Left hindlimb (tissue), 1 donor: ENCODE measurements at regions not wholly inside any gene's neighbourhood (a gene's known extent, or its start where the extent isn't known, plus 50 kb on each side); places are given as distances from the start of the nearest gene placed in this dataset.
"Not testable (repeated sequence)": the region's sequence is repeated elsewhere in the genome, so short reads cannot be mapped to it uniquely, and the experiment has no call there.

Experiments used
- DNase-seq: peaks from one replicate; pipeline ENCODE4 v3.0.0-alpha.2; 2018

DNA sequence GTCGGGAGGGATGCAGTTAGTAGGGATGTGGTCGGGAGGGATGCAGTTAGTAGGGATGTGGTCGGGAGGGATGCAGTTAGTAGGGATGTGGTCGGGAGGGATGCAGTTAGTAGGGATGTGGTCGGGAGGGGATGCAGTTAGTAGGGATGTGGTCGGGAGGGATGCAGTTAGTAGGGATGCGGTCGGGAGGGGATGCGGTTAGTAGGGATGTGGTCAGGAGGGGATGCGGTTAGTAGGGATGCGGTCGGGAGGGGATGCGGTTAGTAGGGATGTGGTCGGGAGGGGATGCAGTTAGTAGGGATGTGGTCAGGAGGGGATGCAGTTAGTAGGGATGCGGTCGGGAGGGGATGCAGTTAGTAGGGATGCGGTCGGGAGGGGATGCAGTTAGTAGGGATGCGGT, 96.2 kb downstream of the BDH1 start:
- DNase-seq, result not testable (repeated sequence)

DNA sequence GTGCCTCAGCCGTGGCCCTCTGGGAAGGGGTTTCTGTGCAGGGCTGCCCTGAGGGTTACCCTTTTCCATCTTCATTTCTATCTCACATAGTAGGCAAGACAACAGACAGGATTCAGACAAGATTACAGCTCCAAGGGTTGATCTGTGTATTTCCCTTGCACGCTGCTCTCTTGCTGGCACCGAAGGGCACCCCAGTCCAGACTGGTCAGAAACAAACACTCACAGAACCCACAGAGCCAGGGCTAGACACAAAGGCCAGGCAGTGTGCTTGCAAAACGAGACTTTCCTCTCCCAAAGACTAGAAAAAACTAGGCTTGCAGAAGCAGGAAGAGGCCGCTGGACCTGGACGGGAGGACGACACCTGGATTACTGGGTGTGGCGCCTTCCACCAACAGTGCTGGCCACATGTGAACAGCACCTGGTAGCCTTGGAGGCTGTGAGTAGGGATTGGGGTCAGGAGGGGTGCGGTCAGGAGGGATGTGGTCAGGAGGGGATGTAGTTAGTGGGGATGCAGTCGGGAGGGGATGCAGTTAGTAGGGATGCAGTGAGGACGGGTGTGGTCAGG, 96.8 kb downstream of the BDH1 start:
- DNase-seq, result no peak

DNA sequence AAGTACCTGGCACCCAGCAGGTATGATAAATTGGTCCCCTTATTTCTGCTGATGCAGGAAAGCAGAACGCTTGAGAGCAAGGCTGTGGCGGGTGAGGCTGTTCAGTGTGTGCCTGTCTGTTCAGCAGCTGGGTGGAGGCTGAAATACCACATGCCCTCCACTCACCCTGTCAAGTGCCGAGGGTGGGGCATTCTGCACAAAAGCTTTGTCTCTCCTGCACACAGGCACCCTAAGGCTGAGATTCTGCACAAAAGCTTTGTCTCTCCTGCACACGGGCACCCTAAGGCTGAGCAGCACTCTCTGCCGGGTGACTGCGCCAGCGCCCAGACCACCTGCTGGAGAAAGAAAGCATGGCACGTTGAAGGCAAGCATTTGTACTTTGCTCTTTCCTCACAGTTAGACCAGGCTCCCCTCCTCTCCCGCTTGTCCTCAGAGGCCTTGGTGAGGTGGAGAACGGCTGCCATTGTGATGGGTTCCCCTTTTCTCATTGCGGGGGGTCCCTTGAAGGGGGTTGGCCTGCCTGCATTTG, 97.5 kb downstream of the BDH1 start:
- no peak for DNase-seq

DNA sequence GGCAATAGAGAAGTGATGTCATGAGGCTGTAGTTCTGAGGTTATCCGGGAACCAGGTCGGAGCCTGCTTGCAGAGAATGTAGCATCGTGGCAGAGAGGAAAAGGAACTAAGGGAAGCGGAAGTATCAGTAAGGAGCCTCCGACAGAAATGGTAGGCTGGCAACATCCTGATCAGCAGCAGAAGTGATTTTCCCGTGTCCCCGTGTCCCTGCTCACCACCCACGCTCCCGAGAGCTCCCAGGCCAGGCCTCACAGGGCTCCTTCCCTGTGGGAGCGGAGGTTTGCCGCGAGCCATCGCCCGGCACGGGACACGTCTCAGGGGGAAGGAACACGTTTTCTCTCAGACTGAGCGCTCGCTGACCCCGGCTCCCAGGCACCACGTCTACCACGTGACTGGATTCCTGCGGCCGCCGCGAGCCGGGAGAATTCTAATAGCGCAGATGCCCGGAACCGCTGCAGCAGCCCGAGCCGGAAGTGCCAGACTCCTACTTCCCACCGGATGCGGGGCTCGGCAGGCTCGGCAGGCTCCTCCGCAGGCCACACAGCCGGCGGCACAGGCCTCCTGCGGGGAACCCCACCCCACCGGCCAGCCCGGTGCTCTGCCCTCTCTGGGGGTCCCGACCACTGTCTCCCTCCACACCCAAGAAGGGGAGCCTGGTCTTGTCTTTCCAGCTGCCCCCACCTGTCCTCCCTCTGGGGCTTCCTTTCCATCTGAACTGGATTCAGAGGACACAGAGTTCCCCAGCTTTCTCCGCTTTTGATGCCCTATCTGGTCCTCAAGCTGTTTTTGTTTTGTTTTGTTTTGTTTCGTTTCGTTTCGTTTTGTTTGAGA, 99.3 kb downstream of the BDH1 start:
- peak; percentile 91 for DNase-seq

DNA sequence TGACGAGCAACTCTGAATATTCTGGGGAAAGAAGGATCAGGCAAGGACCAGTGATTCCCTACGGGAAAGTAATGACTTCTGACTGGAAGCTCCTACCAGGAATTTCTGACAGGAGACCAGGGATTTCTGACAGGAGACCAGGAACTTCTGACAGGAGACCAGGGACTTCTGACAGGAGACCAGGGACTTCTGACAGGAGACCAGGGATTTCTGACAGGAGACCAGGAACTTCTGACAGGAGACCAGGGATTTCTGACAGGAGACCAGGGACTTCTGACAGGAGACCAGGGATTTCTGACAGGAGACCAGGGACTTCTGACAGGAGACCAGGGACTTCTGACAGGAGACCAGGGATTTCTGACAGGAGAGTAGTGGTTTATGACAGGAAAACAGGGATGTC, 100.9 kb downstream of the BDH1 start:
- DNase-seq, result not testable (repeated sequence)

DNA sequence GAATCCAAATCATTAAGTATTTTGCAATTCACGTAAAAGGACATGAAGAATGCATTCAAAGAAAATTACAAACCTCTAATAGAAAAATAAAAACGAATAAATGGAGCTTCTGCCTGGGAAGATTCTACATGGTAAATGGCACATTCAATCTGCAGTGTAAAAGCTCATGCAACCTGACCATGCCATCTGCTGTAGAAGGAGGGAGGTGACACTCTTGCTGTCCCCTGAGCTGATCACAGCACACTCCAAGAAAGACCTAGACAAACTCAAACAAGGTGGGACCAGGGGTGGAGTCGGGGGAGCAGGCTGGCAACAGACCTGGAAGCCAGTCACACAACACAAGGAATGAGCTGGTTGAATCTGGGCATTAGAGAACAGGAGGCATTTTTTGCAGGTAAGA, 101.8 kb downstream of the BDH1 start:
- no peak for DNase-seq

DNA sequence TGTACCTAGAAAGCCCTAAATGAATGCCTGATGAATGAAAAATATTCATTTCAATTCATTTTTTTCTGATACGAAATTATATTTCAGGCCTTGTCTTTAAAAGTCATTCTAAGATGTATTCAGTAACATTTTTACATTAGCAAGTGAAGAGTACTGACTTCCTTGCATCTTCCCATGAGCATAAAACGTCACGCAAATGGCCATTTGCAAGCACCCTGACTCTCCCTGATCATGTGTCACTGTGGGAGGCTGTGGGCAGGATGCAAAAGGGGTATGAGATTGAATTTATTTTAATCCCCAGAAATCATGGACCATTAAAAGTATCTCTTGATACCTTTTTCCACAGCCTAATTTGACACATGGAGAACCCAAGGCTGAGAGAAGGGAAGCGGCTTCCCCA, 105.0 kb downstream of the BDH1 start:
- no peak for DNase-seq

DNA sequence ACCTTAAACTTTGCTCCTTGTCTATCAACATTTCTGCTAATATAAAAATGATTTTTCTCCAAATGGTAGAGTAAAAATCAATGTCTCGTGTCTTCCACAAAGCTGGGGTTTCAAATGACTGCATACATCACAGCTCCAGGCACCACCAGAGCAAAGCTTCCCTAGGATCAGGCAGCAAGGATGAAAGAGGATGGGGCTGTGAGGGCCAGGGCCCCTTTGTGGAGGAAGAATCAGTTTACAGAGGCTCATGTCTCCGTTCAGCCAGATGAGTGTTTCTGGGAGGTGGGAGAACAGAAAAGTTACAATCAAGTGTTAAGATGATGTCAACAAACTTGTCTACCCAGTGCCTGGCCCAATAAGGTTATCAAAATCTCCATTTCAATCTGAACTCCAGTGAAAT, 105.5 kb downstream of the BDH1 start:
- no peak for DNase-seq

DNA sequence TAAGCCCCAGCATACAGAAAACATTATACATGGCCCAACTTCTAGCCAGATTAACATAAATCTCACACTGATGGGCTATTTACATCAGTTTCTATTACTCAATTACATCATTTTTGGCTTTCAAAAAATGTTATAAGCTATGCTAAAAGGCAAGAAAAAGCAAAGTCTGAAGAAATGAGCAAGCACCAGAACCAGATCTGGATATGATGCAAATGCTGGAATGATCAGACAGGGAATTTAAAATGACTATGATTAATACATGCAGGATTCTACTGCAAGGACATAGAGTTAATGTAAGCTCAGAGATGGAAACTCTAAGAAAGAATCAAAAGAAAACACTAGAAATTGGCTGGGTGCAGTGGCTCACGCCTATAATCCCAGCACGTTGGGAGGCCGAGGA, 106.6 kb downstream of the BDH1 start:
- not testable (repeated sequence) for DNase-seq

DNA sequence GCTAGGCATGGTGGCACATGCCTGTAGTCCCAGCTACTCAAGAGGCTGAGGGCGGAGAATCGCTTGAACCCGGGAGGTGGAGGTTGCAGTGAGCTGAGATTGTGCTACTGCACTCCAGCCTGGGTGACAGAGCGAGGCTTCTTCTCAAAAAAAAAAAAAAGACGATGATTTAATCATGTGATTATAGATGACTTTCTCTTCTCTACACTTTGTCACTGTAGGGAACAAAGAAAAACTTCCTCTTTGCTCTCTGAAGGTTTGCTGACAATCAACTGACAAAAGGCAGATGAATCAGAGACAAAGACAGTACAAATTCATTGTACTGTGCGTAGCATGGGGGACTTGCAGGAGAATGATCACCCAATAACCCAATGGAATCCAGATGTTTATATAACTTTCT, 108.0 kb downstream of the BDH1 start:
- not testable (repeated sequence) for DNase-seq

DNA sequence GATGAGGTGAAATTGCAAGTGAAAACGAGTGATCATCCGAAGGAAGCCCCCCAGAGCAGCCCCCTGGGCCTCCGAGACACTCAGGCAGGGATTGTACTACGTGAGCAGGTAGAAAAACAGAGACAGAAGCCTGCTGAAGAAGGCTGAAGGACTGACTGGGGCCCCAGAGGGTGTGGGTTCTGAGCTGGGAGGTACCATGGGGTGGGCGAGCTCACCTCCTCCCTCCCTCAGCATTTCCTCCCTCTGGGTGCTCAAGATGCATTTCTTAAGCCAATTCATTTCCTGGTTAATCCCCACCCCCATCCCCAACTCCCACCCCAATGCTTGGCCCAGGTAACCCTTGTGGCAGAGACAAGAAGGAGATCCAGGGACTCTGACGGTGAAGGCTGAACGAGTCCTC, 108.7 kb downstream of the BDH1 start:
- no peak for DNase-seq

DNA sequence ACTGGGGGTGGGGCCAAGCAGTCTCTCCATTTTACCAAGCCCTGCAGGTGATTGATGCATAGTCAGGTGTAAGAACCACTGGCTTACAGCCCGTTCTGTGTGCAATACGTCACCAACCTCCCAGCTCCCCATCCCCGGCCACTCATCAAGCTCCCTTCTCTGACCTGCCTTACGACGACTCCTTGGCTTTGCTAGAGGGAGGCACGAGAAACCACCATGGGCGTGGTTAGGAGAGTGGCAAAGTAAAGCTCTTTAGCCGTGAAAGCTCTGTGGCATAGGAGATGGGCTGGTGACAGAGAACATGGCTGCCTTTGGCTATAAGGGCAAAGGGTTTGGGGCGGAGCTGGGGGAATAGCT, 109.1 kb downstream of the BDH1 start:
- no peak for DNase-seq

DNA sequence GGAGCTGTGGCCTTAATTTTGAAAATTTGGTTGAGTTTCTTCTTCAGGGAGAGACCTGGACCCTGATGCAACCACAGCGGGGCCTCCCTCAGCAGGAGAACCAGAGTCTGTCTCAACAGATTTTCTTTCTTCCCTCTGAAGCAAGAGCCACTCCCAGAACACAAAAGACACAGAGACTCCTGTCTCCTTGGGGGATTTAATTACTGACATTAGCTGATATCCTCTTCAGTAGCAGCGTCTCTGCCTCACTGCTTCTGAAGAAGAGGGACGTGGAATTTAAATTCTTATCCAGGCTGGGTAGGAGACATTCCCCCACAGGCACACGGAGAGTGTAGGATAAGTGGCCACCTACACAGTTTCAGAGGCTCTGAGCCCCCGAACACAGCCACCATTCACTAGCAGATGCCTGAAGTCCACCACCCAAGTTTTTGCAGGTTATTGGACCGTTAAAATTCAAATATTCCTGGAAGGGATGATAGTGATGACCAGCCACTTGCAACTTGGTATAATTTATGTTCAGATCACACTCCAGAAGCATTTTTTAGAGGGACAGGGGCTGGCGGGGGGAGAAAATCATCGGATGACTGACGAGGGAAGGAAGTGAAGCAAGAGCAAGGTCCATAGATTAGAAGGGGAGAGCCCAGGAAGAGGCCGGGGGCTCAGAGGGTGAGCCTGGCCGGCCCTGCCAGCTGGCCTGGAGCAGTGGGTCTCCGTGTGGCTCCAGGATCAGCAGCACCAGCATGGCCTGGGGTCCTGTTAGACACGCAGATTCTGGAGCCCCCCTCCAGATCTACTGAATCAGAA, 109.7 kb downstream of the BDH1 start:
- DNase-seq, result no peak

DNA sequence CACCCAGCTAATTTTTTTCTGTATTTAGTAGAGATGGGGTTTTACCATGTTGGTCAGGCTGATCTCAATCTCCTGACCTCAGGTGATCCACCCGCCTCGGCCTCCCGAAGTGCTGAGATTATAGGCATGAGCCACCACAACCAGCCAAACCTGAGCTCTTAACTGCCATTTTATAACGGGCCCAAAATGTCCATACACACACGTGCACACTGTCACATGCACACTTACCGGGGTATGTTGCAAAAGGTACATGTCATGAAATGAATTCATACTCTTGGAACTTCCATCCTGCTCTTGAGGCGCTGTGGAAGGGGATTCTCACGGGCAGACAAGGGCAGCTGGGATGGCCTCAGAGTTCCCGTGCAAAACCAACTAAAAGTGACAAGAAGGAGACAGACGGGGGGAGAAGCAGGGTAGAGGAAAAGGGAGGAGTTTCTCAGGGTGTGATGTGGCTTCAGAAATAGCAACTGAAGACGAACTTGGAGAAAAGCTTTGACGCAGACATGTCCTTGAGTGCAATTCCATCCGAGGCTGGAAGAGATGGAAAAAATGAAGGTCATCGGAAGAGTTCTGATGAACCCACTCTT, 110.9 kb downstream of the BDH1 start:
- DNase-seq, result no peak

DNA sequence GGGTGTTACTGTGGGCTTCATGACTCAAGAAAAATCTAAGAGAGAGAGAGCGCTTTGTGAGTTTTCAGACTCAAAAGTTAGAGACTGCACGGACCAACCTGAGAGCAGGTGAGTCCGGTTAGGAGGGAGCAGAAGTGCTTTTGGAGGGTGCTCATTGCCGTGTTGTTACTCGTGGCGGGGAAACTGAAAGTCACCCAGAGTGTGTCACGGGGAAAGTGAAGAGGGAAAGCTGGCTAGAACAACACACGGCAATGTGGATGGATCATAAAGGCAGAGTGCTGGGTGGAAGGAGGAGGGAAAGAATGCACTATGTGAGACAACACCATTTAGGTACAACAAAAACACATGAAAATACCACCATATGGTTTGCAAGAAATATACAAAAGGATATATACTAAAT, 112.3 kb downstream of the BDH1 start:
- DNase-seq, result no peak

DNA sequence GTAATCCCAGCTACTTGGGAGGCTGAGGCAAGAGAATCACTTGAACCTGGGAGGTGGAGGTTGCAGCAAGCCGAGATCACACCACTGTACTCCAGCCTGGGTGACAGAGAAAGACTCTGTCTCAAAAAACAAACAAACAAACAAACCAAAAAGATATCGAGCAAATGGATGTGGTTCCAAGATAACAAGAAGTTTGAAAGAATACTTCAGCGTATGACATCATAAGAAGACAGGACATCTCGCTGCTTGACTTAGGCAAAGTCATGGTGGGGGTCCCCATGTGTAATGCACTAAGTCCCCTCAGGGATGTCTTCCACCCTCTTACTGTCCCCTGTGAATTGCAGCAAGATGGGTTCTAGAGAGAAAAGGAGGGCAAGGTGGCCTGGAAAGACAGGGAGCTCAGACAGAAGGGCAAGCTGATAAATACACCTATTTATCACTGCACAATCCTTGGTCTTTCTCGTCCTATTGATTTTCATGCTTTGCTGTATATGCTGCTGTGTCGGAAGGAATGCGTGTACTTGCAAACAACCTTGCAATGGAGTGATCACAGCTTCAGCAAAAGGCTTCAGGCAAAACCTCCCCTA, 115.0 kb downstream of the BDH1 start:
- DNase-seq, result no peak

DNA sequence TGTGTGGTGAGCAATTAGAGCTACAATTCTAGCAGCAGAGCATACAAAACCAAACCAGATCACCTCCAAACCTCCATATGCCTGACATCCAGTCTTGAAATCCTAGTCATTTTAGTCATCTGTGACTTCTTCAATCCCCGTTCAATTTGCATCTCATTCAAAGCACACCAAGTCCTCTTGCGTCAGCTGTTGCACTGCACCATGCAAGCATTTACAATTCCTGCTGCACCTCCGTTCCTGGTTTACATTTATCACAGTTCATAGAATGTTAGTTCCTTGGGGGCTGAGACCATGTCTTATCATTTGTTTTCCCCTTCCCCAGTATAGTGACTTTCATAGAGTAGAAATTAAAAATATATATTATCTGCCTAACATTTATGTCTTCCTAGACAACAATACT, 116.9 kb downstream of the BDH1 start:
- no peak for DNase-seq

DNA sequence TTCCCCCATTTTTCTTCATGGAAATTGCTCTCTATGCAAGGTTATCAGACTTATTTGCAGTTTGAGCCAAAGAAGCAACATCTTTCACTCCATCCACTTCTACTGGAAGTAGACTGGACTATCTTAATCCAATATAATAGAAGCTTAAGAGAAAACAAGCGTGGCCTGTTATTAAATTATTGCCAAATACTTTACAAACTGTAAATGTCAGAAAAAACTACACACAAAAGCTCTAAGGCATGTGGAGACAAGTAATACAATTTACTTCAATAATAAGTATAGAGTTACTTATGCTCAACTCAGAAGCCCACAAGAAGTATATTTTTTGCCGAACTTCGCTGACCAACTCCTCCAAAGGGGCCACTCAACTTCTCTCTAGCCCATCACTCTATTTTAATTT, 120.3 kb downstream of the BDH1 start:
- no peak for DNase-seq

DNA sequence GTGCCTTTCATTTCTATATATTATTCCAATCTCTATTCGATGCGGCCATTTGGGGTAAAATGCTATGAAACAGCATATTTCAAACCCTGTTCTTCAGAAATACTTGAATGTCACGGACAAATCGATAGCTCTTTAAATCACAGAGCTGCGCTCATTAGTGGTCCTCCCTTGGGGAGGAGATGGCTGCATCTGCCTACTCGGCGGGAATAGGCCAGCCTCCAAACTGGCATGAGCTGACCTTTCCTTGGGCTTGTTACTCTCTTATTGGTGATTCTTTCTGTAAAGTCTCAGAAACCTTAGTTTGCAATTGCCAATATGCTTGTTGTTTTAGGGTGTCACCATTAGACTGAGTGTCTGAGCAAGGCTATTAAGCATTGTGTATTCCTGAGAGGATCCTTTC, 120.9 kb downstream of the BDH1 start:
- no peak for DNase-seq

DNA sequence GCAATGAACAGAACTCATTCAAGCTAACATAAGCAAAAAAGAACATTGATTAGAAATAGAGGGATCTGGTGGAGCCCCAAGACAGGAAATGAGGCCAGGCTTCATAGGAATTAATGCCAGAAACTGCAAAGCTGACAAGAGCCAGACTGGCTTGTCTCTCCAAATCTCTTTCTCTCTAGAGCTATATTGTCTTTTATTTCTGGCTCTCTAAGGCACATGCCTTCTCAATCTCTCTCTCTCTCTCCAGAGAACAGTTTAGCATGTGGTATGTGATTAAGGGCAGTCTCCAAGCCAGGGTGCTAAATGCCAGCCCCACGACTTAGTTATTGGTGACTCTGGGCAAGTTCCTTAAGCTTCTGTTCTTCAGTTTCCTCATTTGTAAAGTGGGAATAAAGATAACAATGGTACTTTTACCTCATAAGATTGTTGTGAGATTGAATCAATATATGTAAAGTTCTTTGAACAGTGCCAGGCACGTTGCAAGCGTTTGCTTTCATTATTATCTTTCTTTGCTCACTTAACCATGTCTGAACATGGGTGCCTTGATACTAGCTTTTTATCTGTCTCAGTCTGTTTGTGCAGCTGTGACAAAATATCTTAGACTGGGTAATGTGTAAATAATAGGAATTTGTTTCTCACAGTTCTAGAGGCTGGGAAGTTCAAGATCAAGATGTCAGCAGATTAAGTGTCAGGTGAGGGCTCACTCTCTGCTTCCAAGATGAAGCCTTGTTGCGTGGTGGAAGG, 123.2 kb downstream of the BDH1 start:
- no peak for DNase-seq

DNA sequence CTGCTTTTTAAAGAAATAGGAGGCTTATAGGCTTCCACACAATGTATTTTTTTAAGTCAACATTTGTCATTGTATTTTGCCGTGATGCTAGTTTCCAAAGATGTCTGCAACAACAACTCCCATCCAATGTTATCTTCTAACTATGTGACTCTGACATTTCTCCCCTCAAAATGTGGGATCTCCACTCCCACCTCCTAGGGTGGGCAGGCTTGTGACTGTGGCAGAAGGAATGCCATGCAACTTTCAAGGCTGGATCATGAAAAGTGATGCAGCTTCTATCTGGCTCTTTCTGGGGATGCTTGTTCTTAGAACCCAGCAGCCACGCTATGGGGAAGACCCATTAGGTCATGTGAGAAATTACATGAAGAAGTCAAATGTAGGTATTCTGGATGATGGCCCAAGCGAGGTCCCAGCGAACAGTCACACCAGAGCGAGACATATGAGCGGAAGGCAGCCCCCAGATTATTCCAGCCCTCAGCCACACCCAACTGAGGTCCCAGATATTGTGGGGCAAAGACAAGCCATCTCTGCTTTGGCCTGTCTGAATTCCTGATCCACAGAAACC, 124.3 kb downstream of the BDH1 start:
- DNase-seq, result no peak

DNA sequence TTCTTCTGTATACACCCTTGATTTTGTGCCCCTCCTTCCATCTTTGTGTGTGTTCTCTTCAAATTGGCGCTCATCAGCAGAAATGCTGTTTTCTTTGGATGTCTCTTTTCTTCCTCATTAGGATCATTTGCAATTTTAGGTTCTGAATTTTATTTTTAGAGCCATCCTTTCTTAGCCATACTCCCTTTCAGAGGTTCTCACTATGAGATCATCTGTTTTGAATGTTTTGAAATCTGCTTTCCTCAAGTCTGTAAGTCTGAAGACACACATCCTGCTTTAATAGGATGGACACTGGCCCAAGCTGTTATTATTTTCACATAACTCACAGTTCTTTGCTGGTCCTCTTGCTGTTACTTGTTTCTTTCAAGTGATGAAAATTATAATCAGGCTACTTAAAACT, 124.8 kb downstream of the BDH1 start:
- DNase-seq, result no peak
